GM23338 (cell line): ENCODE measurements at regions not wholly inside any gene's neighbourhood (a gene's known extent, or its start where the extent isn't known, plus 50 kb on each side); places are given as distances from the start of the nearest gene placed in this dataset.

ENCODE experiments used
- JUNB ChIP-seq: IDR thresholded peaks from one replicate; pipeline ENCODE4 v1.6.1; 2016; ENCODE audit warnings: antibody characterized with exemption; ENCODE audit not compliant: unreplicated experiment
- POLR2AphosphoS5 ChIP-seq: IDR thresholded peaks from 2 replicates; pipeline ENCODE4 v1.6.1; 2016; ENCODE audit warnings: antibody characterized with exemption, low read depth
- TF ChIP-seq, protein P1 (sequence below), 2 experiments: fragments of 200-600 bp in 1 of 2; sonication (generic) in 1 of 2; conservative IDR thresholded peaks; 2 replicates each; pipeline versions ENCODE4 v1.5.1 to v1.6.1; 2016 to 2017; ENCODE audit warnings: antibody characterized with exemption in 2 of 2, low read depth in 2 of 2, mild to moderate bottlenecking in 2 of 2, moderate library complexity in 1 of 2

DNA sequence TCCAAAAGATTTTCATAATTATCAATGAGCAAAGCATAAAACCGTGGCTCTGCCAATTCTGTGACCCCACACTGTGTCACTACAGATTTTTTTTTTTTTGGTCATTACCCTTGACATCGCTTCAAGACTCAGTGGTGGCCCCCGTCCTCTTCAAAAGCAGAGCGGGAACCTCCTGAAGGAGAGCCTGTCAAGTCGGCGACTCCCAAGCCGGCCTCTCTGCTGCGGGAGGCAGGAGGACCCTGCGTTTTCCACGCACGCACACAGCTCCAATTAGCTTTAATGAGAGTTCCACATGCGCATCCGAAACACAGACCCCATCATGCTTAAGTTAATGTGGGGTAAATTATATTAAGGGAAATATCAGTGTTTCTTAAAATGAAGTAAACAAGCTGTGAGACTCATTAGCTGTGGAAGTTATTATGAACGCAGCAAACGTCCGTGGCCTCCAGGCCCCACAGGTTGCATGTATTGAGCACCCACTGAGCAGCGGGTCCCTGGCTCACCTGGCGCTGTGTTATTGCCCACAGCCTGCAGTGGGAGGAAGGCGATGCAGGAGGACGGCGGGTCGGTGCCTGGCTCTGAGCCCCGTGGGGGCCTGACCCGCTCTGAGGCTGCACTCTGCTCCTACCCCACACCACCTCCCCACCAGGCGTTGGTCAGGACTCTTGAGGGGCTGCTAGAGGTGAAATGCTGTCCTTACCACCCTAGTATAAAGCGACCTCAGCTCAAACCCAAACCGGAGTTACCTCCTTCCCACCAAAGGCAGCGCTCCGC is 181.0 kb upstream of the SALL3 start:
- no peak for TF ChIP-seq POLR2AphosphoS5
- TF ChIP-seq, protein P1, sequence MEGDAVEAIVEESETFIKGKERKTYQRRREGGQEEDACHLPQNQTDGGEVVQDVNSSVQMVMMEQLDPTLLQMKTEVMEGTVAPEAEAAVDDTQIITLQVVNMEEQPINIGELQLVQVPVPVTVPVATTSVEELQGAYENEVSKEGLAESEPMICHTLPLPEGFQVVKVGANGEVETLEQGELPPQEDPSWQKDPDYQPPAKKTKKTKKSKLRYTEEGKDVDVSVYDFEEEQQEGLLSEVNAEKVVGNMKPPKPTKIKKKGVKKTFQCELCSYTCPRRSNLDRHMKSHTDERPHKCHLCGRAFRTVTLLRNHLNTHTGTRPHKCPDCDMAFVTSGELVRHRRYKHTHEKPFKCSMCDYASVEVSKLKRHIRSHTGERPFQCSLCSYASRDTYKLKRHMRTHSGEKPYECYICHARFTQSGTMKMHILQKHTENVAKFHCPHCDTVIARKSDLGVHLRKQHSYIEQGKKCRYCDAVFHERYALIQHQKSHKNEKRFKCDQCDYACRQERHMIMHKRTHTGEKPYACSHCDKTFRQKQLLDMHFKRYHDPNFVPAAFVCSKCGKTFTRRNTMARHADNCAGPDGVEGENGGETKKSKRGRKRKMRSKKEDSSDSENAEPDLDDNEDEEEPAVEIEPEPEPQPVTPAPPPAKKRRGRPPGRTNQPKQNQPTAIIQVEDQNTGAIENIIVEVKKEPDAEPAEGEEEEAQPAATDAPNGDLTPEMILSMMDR (conservative IDR thresholded peaks at IDR 0.05; ENCODE audit: low read depth in 2 of 2) = no peak
- TF ChIP-seq JUNB = no peak
